SKM-1 treated with dmso at 0.1 percent for 144 hours (cell line): ENCODE measurements at regions not wholly inside any gene's neighbourhood (a gene's known extent, or its start where the extent isn't known, plus 50 kb on each side); places are given as distances from the start of the nearest gene placed in this dataset.

Source experiments
- DNase-seq: peaks from one replicate; lab custom pipeline; 2025; ENCODE audit not compliant: unreplicated experiment; lab: John Stamatoyannopoulos, UW

GRCh38 chr1:168867941-168868634, 139.1 kb upstream of the DPT start:
- no peak for DNase-seq

- DNase-seq, result no peak
These were observed 142.5 kb upstream of the DPT start for GRCh38 chr1:168871531-168871930.

- no peak for DNase-seq
These were observed 146.8 kb upstream of the DPT start for GRCh38 chr1:168875831-168876230.

GRCh38 chr1:168876830-168877229, 147.8 kb upstream of the DPT start:
- DNase-seq, result no peak

GRCh38 chr1:168879896-168880734, 151.1 kb upstream of the DPT start:
- no peak for DNase-seq

GRCh38 chr1:168881656-168882260, 152.8 kb upstream of the DPT start:
- no peak for DNase-seq

GRCh38 chr1:168887381-168887780, 158.4 kb upstream of the DPT start:
- DNase-seq, result no peak

GRCh38 chr1:168888418-168888817, 159.4 kb upstream of the DPT start:
- DNase-seq, result no peak

- no peak for DNase-seq
These were observed 163.9 kb upstream of the DPT start for GRCh38 chr1:168892931-168893330.

GRCh38 chr1:168893359-168893801, 164.4 kb upstream of the DPT start:
- no peak for DNase-seq

GRCh38 chr1:168894397-168894903, 165.4 kb upstream of the DPT start:
- DNase-seq, result no peak

- no peak for DNase-seq
These were observed 168.2 kb upstream of the DPT start for GRCh38 chr1:168897249-168897648.

GRCh38 chr1:168903237-168903830, 174.3 kb upstream of the DPT start:
- DNase-seq, result no peak

- no peak for DNase-seq
These were observed 176.6 kb upstream of the DPT start for GRCh38 chr1:168905633-168906032.

GRCh38 chr1:168906367-168906766, 177.4 kb upstream of the DPT start:
- DNase-seq, result no peak

GRCh38 chr1:168907053-168907452, 178.0 kb upstream of the DPT start:
- DNase-seq, result no peak

- no peak for DNase-seq
These were observed 178.9 kb upstream of the DPT start for GRCh38 chr1:168907786-168908348.

- DNase-seq, result no peak
These were observed 181.4 kb upstream of the DPT start for GRCh38 chr1:168910403-168910802.

- no peak for DNase-seq
These were observed 182.4 kb upstream of the DPT start for GRCh38 chr1:168911370-168911769.

GRCh38 chr1:168913711-168914463, 184.9 kb upstream of the DPT start:
- DNase-seq, result no peak
